ENCODE measurements at regions not wholly inside any gene's neighbourhood (a gene's known extent, or its start where the extent isn't known, plus 50 kb on each side); places are given as distances from the start of the nearest gene placed in this dataset.

GRCh38 chr12:13784504-13784903 is 196.9 kb downstream of the GRIN2B start:
- no peak overlapping the region for H3K4me3 Mint-ChIP-seq
- H3K4me1 Mint-ChIP-seq, result no peaks in the 10 kb centered on the region
- H3K36me3 Mint-ChIP-seq (ENCODE audit: insufficient read depth), result no peaks in the 10 kb centered on the region
- no peaks in the 10 kb centered on the region for H3K9me3 Mint-ChIP-seq
- peaks cover 10% of the 10 kb centered on the region for H3K27me3 Mint-ChIP-seq
- no peak overlapping the region for H3K27ac Mint-ChIP-seq (ENCODE audit: low read depth)
- ATAC-seq (replicated peaks; ENCODE audit: extremely low read depth, poor library complexity, severe bottlenecking) (no peak), DNase-seq (ENCODE audit: low spot score in 2 of 2) (no peak)

DNA sequence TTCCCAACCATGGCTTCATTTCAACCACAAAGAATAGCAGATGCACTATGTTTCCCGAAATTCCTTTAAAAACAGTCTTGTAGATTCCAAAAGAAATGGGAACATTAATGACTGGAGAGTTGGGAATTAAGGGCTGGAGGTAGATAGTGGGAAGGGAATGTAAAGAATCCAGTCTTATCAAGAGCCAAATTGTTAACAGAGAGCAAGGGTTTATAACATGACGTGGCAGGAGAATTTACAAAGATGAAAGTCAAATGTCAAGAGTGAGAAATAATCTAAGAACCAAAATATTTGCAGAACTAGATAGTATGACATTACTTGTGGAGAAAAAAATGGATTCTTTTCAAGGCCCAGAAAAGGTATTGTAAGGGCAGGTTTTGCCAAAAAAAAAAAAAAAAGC is 200.9 kb downstream of the GRIN2B start:
- Mint-ChIP-seq H3K27me3 (no peaks in the 10 kb centered on the region), H3K4me3 (no peak overlapping the region), H3K36me3 (ENCODE audit: insufficient read depth) (no peaks in the 10 kb centered on the region), H3K9me3 (no peaks in the 10 kb centered on the region), H3K4me1 (no peaks in the 10 kb centered on the region), H3K27ac (ENCODE audit: low read depth) (no peak overlapping the region)
- ATAC-seq (replicated peaks; ENCODE audit: extremely low read depth, poor library complexity, severe bottlenecking) (no peak), DNase-seq (ENCODE audit: low spot score in 2 of 2) (no peak)

DNA sequence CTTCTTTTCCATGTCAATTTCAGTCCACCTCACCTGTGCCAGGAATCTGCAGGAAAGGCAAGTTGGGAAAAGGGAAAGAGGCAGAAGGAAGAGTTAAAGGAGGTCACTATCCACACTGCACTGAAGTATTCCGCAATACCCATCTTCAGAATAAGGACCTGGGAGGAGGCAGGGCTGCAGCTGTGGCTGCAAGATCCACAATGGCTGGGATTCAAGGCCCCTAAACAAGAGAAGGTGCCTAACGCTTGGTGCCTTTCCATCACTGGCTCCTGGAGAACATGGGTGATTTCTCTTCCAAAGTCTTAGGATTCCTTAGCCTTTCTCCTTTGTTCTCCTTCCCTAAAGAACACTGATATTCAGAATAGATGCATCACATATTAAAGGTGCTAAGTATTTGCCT is 204.0 kb downstream of the GRIN2B start:
- H3K4me1 Mint-ChIP-seq, result no peaks in the 10 kb centered on the region
- ATAC-seq (replicated peaks; ENCODE audit: extremely low read depth, poor library complexity, severe bottlenecking) (no peak), DNase-seq (ENCODE audit: low spot score in 2 of 2) (no peak)
- H3K27ac Mint-ChIP-seq (ENCODE audit: low read depth), result no peak overlapping the region
- no peaks in the 10 kb centered on the region for H3K27me3 Mint-ChIP-seq
- no peak overlapping the region for H3K4me3 Mint-ChIP-seq
- H3K36me3 Mint-ChIP-seq (ENCODE audit: insufficient read depth), result no peaks in the 10 kb centered on the region
- peaks cover 4% of the 10 kb centered on the region for H3K9me3 Mint-ChIP-seq

DNA sequence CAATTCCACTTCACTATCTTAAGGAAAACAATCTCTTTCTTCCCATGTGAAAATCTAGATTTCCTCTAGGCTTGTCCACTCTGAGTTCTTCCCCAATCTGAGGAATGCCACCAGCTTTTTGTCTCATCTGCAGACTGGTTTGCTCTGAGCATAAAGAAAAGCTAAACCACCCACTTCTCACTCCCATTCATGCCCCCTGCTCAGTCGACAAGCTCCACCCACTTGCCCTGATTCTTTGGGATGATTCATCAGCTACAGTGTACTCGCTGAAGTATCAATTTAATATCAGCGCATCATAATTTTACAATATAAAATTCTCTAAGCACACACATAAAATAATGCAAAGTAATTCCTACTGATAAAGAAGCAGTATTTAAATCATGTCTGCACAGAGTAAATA is 209.1 kb downstream of the GRIN2B start:
- H3K27ac Mint-ChIP-seq (ENCODE audit: low read depth), result no peak overlapping the region
- ATAC-seq (replicated peaks; ENCODE audit: extremely low read depth, poor library complexity, severe bottlenecking), result no peak

DNA sequence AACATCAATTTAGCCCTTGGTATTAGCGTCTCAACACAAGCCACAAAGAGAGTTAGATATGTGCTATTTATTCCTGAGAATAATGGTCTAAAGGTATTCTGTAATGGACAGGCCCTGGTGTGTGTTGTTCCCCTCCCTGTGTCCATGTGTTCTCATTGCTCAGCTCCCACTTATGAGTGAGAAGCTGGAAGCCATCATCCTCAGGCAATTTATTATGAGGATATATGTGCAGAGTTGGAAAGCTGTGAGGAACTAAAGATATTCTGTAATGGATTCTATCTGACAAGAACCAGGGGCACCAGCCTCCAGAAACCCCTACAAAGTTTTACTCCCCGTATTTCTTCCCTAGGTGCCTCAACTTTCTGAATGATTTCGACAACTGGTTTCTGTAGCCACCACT is 210.8 kb downstream of the GRIN2B start:
- no peak overlapping the region for H3K4me3 Mint-ChIP-seq
- no peaks in the 10 kb centered on the region for H3K4me1 Mint-ChIP-seq
- H3K9me3 Mint-ChIP-seq, result peaks cover 8% of the 10 kb centered on the region
- no peak for DNase-seq (ENCODE audit: low spot score in 2 of 2)
- no peak for ATAC-seq (replicated peaks; ENCODE audit: extremely low read depth, poor library complexity, severe bottlenecking)
- H3K27ac Mint-ChIP-seq (ENCODE audit: low read depth), result no peak overlapping the region
- no peaks in the 10 kb centered on the region for H3K27me3 Mint-ChIP-seq
- H3K36me3 Mint-ChIP-seq (ENCODE audit: insufficient read depth), result no peaks in the 10 kb centered on the region

More for the DNA sequence above, 209.1 kb downstream of the GRIN2B start:
- DNase-seq (ENCODE audit: low spot score in 2 of 2), result no peak
- no peak overlapping the region for H3K4me3 Mint-ChIP-seq
- H3K36me3 Mint-ChIP-seq (ENCODE audit: insufficient read depth), result no peaks in the 10 kb centered on the region
- no peaks in the 10 kb centered on the region for H3K4me1 Mint-ChIP-seq
- no peaks in the 10 kb centered on the region for H3K27me3 Mint-ChIP-seq
- peaks cover 8% of the 10 kb centered on the region for H3K9me3 Mint-ChIP-seq

DNA sequence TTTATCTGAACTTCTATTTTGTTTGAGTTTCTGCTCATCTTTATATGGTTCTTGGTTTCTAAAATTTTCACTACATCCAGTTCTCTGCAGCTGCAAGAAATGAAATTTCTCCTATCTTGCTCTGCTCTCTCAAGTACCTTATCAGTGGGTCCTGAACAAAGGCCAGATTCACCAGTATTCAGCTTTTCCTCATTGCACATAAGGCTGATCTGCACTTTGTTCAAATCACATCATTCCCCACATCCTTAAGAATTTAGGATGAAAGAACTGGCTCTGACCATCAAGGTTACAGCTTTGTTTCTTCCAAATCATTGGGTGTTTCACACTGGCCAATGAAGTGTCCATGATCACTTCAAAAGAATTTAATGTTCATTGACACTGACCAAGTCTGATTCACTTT is 211.4 kb downstream of the GRIN2B start:
- Mint-ChIP-seq H3K4me3 (no peak overlapping the region), H3K36me3 (ENCODE audit: insufficient read depth) (no peaks in the 10 kb centered on the region), H3K4me1 (no peaks in the 10 kb centered on the region), H3K9me3 (peaks cover 8% of the 10 kb centered on the region), H3K27me3 (no peaks in the 10 kb centered on the region), H3K27ac (ENCODE audit: low read depth) (no peak overlapping the region)
- no peak for ATAC-seq (replicated peaks; ENCODE audit: extremely low read depth, poor library complexity, severe bottlenecking)
- no peak for DNase-seq (ENCODE audit: low spot score in 2 of 2)

DNA sequence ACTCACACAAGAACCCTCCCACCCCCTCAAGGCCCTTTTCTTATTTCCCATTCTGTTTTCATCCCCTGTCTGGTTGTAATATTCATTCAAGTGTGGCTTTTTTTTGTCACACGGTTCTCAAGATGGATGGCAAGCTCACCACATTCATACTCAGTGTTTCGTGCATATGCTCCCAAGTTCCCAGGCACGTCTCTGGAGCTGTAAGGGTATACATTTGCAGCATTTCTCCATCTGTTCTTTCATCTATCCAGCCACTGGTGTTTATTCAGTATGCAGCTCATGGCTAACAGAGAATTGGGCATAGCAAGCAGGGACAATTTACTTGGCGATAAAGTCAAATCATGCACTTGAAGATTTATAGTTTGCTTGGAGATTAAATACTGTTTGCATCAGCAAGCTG is 212.1 kb downstream of the GRIN2B start:
- H3K4me3 Mint-ChIP-seq, result no peak overlapping the region
- peaks cover 8% of the 10 kb centered on the region for H3K9me3 Mint-ChIP-seq
- H3K4me1 Mint-ChIP-seq, result no peaks in the 10 kb centered on the region
- no peak for DNase-seq (ENCODE audit: low spot score in 2 of 2)
- ATAC-seq (replicated peaks; ENCODE audit: extremely low read depth, poor library complexity, severe bottlenecking), result no peak
- H3K36me3 Mint-ChIP-seq (ENCODE audit: insufficient read depth), result no peaks in the 10 kb centered on the region
- H3K27me3 Mint-ChIP-seq, result peaks cover 3% of the 10 kb centered on the region
- H3K27ac Mint-ChIP-seq (ENCODE audit: low read depth), result no peak overlapping the region

DNA sequence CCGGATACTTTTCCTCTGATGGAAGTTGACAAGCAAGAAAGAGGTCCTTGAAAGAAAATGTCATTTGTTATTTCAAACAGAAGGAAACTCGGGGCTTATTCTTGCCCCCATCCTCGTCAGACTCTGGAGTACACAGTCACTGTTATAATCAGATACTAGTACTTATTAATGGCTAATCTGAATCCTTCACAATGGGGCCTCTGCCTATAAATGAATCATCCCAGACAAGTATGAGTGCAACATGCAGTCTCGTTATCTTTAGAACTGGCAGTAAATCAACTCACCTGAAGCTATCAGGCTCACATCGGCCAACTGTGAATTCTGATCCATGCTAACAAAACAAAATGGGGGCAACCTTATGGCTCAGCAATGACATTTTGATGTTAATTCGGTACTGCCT is 216.7 kb downstream of the GRIN2B start:
- ATAC-seq (replicated peaks; ENCODE audit: extremely low read depth, poor library complexity, severe bottlenecking), result no peak
- H3K4me3 Mint-ChIP-seq, result no peak overlapping the region

DNA sequence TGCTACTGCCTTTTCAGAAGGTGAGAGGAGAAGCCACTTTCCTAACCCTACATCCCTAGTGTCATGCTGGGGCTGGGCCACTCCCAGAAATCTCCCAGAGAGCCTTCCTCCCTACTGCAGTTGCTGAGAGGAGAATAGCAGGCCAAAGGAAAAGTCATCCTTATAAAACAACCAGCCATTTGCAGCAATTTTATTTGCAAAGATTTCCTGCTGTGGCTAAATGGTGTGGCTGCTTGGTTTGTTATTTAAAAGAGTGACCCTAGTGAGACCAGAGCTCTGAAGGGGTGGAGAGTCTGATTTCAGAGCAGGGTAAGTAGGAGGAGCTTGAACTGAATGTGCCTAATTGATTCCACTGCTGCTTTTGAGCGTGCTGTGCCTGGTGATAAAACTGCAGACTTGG is 232.0 kb downstream of the GRIN2B start:
- Mint-ChIP-seq H3K27me3 (peaks cover 9% of the 10 kb centered on the region), H3K27ac (ENCODE audit: low read depth) (no peak overlapping the region)

More for the DNA sequence above, 216.7 kb downstream of the GRIN2B start:
- Mint-ChIP-seq H3K27ac (ENCODE audit: low read depth) (no peak overlapping the region), H3K4me1 (no peaks in the 10 kb centered on the region), H3K36me3 (ENCODE audit: insufficient read depth) (no peaks in the 10 kb centered on the region), H3K27me3 (peaks cover 6% of the 10 kb centered on the region), H3K9me3 (no peaks in the 10 kb centered on the region)
- DNase-seq (ENCODE audit: low spot score in 2 of 2), result no peak

GRCh38 chr12:13745111-13745860 is 236.1 kb downstream of the GRIN2B start:
- no peak overlapping the region for H3K4me3 Mint-ChIP-seq
- H3K27me3 Mint-ChIP-seq, result peaks cover 32% of the 10 kb centered on the region
- ATAC-seq (replicated peaks; ENCODE audit: extremely low read depth, poor library complexity, severe bottlenecking), result no peak
- no peaks in the 10 kb centered on the region for H3K4me1 Mint-ChIP-seq
- H3K9me3 Mint-ChIP-seq, result no peaks in the 10 kb centered on the region
- DNase-seq (ENCODE audit: low spot score in 2 of 2), result no peak
- H3K36me3 Mint-ChIP-seq (ENCODE audit: insufficient read depth), result no peaks in the 10 kb centered on the region
- no peak overlapping the region for H3K27ac Mint-ChIP-seq (ENCODE audit: low read depth)

More for the DNA sequence above, 232.0 kb downstream of the GRIN2B start:
- Mint-ChIP-seq H3K9me3 (peaks cover 11% of the 10 kb centered on the region), H3K36me3 (ENCODE audit: insufficient read depth) (no peaks in the 10 kb centered on the region), H3K4me3 (no peak overlapping the region), H3K4me1 (no peaks in the 10 kb centered on the region)
- no peak for ATAC-seq (replicated peaks; ENCODE audit: extremely low read depth, poor library complexity, severe bottlenecking)
- no peak for DNase-seq (ENCODE audit: low spot score in 2 of 2)

GRCh38 chr12:13744561-13744960 is 236.8 kb downstream of the GRIN2B start:
- H3K4me3 Mint-ChIP-seq, result no peak overlapping the region
- no peak for ATAC-seq (replicated peaks; ENCODE audit: extremely low read depth, poor library complexity, severe bottlenecking)
- no peak for DNase-seq (ENCODE audit: low spot score in 2 of 2)
- no peaks in the 10 kb centered on the region for H3K4me1 Mint-ChIP-seq
- H3K27me3 Mint-ChIP-seq, result peaks cover 33% of the 10 kb centered on the region
- H3K9me3 Mint-ChIP-seq, result no peaks in the 10 kb centered on the region
- no peaks in the 10 kb centered on the region for H3K36me3 Mint-ChIP-seq (ENCODE audit: insufficient read depth)
- H3K27ac Mint-ChIP-seq (ENCODE audit: low read depth), result no peak overlapping the region

- ATAC-seq (replicated peaks; ENCODE audit: extremely low read depth, poor library complexity, severe bottlenecking) (no peak), DNase-seq (ENCODE audit: low spot score in 2 of 2) (no peak)
- no peak overlapping the region for H3K4me3 Mint-ChIP-seq
- H3K9me3 Mint-ChIP-seq, result no peaks in the 10 kb centered on the region
- H3K27me3 Mint-ChIP-seq, result peaks cover 32% of the 10 kb centered on the region
- H3K4me1 Mint-ChIP-seq, result no peaks in the 10 kb centered on the region
- H3K36me3 Mint-ChIP-seq (ENCODE audit: insufficient read depth), result no peaks in the 10 kb centered on the region
- no peak overlapping the region for H3K27ac Mint-ChIP-seq (ENCODE audit: low read depth)
Measured at GRCh38 chr12:13740149-13740545, 241.3 kb downstream of the GRIN2B start.

DNA sequence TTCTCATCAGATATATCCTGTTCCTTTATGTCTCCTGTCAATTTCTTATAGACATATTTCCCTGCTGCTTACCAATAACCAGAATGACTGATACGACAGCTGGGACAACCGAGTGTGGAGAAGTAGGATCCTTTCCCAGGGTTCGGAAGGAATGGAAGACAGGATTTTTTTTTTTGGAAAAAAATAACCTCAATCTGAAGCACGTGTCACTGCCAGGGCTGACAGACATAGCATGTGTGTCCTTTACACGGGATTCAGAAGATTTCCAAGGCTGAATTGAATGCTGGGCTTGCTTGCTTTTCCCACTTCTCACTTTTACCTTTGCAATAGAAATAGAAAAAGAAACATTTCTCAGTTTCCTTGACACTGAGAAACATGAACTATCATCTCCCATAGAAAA is 245.7 kb downstream of the GRIN2B start:
- no peak overlapping the region for H3K27ac Mint-ChIP-seq (ENCODE audit: low read depth)
- no peaks in the 10 kb centered on the region for H3K9me3 Mint-ChIP-seq
- no peak for DNase-seq (ENCODE audit: low spot score in 2 of 2)
- H3K4me1 Mint-ChIP-seq, result no peaks in the 10 kb centered on the region
- no peaks in the 10 kb centered on the region for H3K36me3 Mint-ChIP-seq (ENCODE audit: insufficient read depth)
- no peak for ATAC-seq (replicated peaks; ENCODE audit: extremely low read depth, poor library complexity, severe bottlenecking)
- H3K27me3 Mint-ChIP-seq, result peaks cover 5% of the 10 kb centered on the region
- H3K4me3 Mint-ChIP-seq, result no peak overlapping the region

All from central memory CD8-positive, alpha-beta T cell (primary cell).